HFFc6 (cell line): ENCODE measurements at regions not wholly inside any gene's neighbourhood (a gene's known extent, or its start where the extent isn't known, plus 50 kb on each side); places are given as distances from the start of the nearest gene placed in this dataset.

Source experiments
- DNase-seq: peaks from one replicate; pipeline ENCODE4 v3.0.0-alpha.2; 2018
- H3K27ac Mint-ChIP-seq: 2 replicates; pipeline ENCODE4 v1.8.0; 2020; ENCODE audit warnings: mild to moderate bottlenecking, mixed read lengths
- H3K27me3 Mint-ChIP-seq: 2 replicates; pipeline ENCODE4 v1.8.0; 2021; ENCODE audit warnings: mild to moderate bottlenecking, moderate library complexity, mixed read lengths; ENCODE audit not compliant: insufficient read depth
- H3K36me3 Mint-ChIP-seq: 2 replicates; pipeline ENCODE4 v1.8.0; 2021; ENCODE audit warnings: low read depth, mixed read lengths
- H3K4me1 Mint-ChIP-seq: 2 replicates; pipeline ENCODE4 v1.8.0; 2020; ENCODE audit warnings: low read depth, mixed read lengths
- H3K4me3 Mint-ChIP-seq: 2 replicates; pipeline ENCODE4 v1.8.0; 2020; ENCODE audit warnings: mild to moderate bottlenecking, moderate library complexity, mixed read lengths
- H3K9me3 Mint-ChIP-seq: 2 replicates; pipeline ENCODE4 v1.8.0; 2020; ENCODE audit warnings: mild to moderate bottlenecking, mixed read lengths
- CTCF ChIP-seq: fragments of 200-600 bp; sonication (generic); IDR thresholded peaks from 2 replicates; pipeline ENCODE4 v1.5.0; 2021; ENCODE audit warnings: antibody characterized with exemption, mild to moderate bottlenecking

DNA sequence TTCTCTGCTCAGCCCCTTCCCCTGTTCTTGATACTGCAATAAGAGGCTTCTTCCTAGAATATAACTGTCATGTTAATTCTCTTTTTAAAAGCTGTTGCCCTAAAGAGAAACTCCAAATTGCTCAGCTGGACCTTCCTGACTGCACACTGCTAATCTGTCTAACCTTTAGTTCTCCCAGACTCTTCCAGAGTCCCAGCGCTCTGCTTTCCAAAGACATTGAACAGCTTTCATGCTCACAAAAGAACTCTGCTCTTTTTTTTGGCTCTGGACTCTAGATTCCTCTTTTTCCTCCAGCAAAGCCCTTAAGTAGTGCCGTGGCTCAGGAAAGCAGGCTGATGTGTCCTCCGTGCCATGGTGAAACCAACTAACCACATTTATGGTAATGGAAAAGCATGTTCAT lies 356.6 kb upstream of the RSPO3 start:
- DNase-seq = no peak
- H3K27me3 Mint-ChIP-seq = peaks cover 1% of the 10 kb centered on the region; the same call in 1 of the 2 replicates

GRCh38 chr6:126764104-126764503 lies 354.4 kb upstream of the RSPO3 start:
- no peaks in the 10 kb centered on the region for H3K4me1 Mint-ChIP-seq
- H3K4me3 Mint-ChIP-seq = no peak overlapping the region
- no peaks in the 10 kb centered on the region for H3K9me3 Mint-ChIP-seq
- H3K27me3 Mint-ChIP-seq = no peaks in the 10 kb centered on the region
- no peak overlapping the region for H3K27ac Mint-ChIP-seq
- no peak for DNase-seq
- TF ChIP-seq CTCF = no peak
- no peaks in the 10 kb centered on the region for H3K36me3 Mint-ChIP-seq

More for the DNA sequence above, 356.6 kb upstream of the RSPO3 start:
- no peak overlapping the region for H3K4me3 Mint-ChIP-seq
- H3K36me3 Mint-ChIP-seq = no peaks in the 10 kb centered on the region
- H3K27ac Mint-ChIP-seq = no peak overlapping the region
- no peaks in the 10 kb centered on the region for H3K9me3 Mint-ChIP-seq
- H3K4me1 Mint-ChIP-seq = no peaks in the 10 kb centered on the region
- TF ChIP-seq CTCF = no peak

DNA sequence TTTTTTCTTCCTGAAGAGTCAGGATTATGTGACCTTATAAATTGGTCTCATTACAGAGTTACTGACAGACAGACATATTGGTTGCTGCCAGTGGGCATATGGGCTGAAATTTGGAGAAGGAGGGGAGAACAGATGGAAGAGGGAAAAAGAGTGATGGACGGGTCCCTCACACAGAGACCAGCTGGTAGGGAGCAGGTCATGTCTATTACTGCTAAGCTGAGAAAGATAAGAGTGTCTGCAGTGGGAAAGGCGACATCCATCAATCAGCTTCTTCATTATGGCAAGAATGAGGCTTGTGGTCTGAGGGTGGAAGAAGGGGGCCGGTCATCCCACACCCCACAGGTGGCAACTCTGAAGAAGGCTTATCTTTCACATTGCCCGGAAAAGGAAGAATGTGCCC lies 353.8 kb upstream of the RSPO3 start:
- no peak overlapping the region for H3K27ac Mint-ChIP-seq
- H3K9me3 Mint-ChIP-seq = no peaks in the 10 kb centered on the region
- no peak for TF ChIP-seq CTCF
- H3K4me3 Mint-ChIP-seq = no peak overlapping the region
- DNase-seq = no peak
- H3K27me3 Mint-ChIP-seq = no peaks in the 10 kb centered on the region
- H3K4me1 Mint-ChIP-seq = no peaks in the 10 kb centered on the region
- no peaks in the 10 kb centered on the region for H3K36me3 Mint-ChIP-seq

DNA sequence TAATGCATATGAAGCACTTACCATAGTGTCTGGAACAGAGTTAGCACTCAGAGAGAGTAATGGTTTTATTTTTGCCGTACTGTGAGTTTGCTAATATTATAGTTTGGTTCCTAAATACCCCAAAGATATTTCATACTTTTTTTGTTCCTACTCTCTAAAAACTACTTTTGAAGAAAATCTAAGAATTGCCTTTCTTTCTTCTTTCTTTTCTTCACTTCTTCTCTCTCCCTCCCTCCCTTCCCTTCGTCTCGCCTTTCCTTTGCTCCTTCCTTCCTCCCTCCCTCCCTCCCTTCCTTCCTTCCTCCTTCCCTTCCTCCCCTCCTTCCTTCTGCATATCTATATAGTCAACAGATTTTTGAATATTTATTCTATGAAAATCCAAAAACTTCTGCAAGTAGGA lies 351.7 kb upstream of the RSPO3 start:
- Mint-ChIP-seq H3K4me3 (no peak overlapping the region), H3K36me3 (no peaks in the 10 kb centered on the region), H3K27me3 (no peaks in the 10 kb centered on the region), H3K4me1 (no peaks in the 10 kb centered on the region), H3K27ac (no peak overlapping the region), H3K9me3 (no peaks in the 10 kb centered on the region)
- TF ChIP-seq CTCF = no peak
- DNase-seq = no peak

- no peak for TF ChIP-seq CTCF
- Mint-ChIP-seq H3K36me3 (no peaks in the 10 kb centered on the region), H3K9me3 (no peaks in the 10 kb centered on the region), H3K27ac (no peak overlapping the region), H3K27me3 (no peaks in the 10 kb centered on the region), H3K4me3 (no peak overlapping the region), H3K4me1 (no peaks in the 10 kb centered on the region; the same call in 1 of the 2 replicates)
- no peak for DNase-seq
Measured at GRCh38 chr6:126767711-126768110, 350.8 kb upstream of the RSPO3 start.

GRCh38 chr6:126770176-126770575 lies 348.3 kb upstream of the RSPO3 start:
- Mint-ChIP-seq H3K9me3 (no peaks in the 10 kb centered on the region), H3K36me3 (no peaks in the 10 kb centered on the region), H3K27ac (no peak overlapping the region), H3K4me1 (peaks cover 10% of the 10 kb centered on the region; the same call in 1 of the 2 replicates), H3K4me3 (no peak overlapping the region), H3K27me3 (no peaks in the 10 kb centered on the region)
- DNase-seq = no peak
- TF ChIP-seq CTCF = no peak
